ENCODE measurements at regions not wholly inside any gene's neighbourhood (a gene's known extent, or its start where the extent isn't known, plus 50 kb on each side); places are given as distances from the start of the nearest gene placed in this dataset.

DNA sequence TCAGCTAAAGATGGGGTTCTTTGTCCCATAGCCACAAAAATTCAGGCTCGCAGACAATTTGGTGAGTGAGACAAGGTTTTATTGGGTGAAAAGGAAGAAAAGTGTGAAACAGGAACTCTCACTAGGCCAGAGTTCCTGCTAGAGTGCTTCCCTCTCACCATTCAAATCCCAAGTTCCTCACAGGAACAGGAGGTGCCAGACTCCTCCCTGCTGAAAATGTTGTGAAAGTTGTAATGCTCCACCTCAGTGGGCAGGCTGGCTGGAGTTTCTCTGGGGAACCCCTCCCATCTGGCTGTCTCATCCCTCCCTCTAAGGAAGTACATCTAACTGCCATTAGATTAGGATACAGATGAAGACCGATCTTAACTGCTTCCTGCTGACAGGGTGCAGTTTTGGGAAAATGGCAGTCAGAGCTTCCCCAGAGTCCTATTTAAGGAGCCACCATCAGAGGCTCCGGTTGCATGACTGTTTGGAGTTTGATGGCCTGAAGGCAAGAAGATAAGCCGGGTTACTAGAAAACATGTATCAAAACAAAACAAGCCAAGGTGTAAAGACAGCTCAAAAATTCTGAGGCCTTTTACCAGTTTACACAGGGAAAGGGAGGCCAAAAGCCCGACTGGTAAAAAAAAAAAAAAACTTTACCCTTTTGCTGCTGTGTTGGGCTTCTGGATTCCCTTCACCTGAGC is 127.6 kb downstream of the FSCB start:
- TF ChIP-seq CTCF (conservative IDR thresholded peaks at IDR 0.05; ENCODE audit: low read depth, low read length) (no peak), EZH2 (IDR thresholded peaks at IDR 0.05; ENCODE audit: borderline replicate concordance, low read depth, low read length, poor library complexity, severe bottlenecking) (no peak)
